Neural progenitor cell (in vitro differentiated cells): ENCODE measurements at regions not wholly inside any gene's neighbourhood (a gene's known extent, or its start where the extent isn't known, plus 50 kb on each side); places are given as distances from the start of the nearest gene placed in this dataset.

Source experiments
- EZH2 ChIP-seq: fragments of 200-600 bp; sonication (generic); IDR thresholded peaks from 2 replicates; pipeline ENCODE4 v1.6.1; 2017; ENCODE audit warnings: antibody characterized with exemption, mild to moderate bottlenecking, moderate library complexity
- EZH2phosphoT487 ChIP-seq: fragments of 200-600 bp; sonication (generic); IDR thresholded peaks from 2 replicates; pipeline ENCODE4 v1.6.1; 2017; ENCODE audit warnings: antibody characterized with exemption
- TF ChIP-seq, protein P1 (sequence below): fragments of 200-600 bp; sonication (generic); IDR thresholded peaks from 2 replicates; pipeline ENCODE4 v1.5.1; 2017; ENCODE audit warnings: antibody characterized with exemption, mild to moderate bottlenecking

DNA sequence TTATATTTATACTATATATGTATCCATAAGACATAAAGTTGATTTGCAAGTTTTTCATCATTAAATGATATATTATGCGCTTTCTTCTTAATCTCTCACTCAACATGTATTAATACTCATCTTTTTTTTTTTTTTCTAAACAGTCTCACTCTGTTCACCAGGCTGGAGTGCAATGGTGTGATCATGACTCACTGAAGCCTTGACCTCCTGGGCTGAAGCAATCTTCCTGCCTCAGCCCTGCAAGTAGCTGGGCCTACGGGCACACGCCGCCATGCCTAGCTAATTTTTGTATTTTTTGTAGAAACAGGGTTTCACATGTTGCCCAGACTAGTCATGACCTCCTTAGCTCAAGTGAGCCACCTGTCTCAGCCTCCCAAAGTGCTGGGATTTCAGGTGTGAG, 51.4 kb upstream of the MAP4K3 start:
- TF ChIP-seq, protein P1, sequence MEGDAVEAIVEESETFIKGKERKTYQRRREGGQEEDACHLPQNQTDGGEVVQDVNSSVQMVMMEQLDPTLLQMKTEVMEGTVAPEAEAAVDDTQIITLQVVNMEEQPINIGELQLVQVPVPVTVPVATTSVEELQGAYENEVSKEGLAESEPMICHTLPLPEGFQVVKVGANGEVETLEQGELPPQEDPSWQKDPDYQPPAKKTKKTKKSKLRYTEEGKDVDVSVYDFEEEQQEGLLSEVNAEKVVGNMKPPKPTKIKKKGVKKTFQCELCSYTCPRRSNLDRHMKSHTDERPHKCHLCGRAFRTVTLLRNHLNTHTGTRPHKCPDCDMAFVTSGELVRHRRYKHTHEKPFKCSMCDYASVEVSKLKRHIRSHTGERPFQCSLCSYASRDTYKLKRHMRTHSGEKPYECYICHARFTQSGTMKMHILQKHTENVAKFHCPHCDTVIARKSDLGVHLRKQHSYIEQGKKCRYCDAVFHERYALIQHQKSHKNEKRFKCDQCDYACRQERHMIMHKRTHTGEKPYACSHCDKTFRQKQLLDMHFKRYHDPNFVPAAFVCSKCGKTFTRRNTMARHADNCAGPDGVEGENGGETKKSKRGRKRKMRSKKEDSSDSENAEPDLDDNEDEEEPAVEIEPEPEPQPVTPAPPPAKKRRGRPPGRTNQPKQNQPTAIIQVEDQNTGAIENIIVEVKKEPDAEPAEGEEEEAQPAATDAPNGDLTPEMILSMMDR = no peak
- no peak for TF ChIP-seq EZH2
- TF ChIP-seq EZH2phosphoT487 = no peak
